Activated CD8-positive, alpha-beta memory T cell treated with anti-CD3 and anti-CD28 coated beads for 4 hours (primary cell): ENCODE measurements at regions not wholly inside any gene's neighbourhood (a gene's known extent, or its start where the extent isn't known, plus 50 kb on each side); places are given as distances from the start of the nearest gene placed in this dataset.

Experiments used
- DNase-seq, 2 donors: peaks; one replicate each; pipeline ENCODE4 v3.0.0-alpha.2; 2020; ENCODE audit warnings: low read depth in 2 of 2

DNA sequence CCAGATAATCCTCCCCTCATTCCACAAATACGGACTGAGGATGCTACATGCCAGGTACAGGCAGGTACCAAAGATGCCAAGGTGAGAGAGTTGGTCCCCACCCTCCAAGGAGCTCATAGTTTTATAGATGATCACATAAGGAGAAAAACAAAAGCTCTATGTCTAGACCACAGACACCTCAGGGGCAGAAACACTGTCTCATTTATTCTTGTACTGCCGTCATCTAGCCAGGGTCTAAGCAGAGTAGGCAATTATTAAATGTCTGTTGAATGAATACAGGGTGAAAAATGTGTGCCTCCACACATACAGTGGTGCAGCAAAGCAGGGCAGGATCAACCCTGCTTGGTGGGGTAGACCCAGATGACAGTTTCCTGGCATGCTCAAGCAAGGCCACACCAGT is 439.8 kb upstream of the JARID2 start:
- DNase-seq = no peak

- no peak for DNase-seq
These were observed 438.7 kb upstream of the JARID2 start for GRCh38 chr6:14807130-14807529.

DNA sequence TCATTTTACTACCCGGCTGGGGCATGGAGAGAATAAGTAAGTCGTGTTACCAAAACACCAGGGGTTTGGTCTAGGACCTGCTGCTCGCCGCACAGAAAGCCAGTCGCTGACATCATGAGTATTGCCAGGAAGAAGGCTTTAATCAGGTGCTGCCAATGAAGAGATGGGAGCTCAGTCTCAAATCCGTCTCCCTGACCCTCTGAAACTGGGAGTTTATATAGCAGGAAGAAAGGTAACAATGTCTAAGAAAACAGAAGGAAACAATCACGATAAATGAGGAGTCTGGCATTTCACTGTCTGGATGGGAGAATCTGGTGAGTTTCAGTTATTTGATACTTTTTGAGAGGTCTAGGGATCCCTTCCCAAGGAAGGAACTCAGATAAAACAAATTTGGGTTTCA is 437.9 kb upstream of the JARID2 start:
- DNase-seq = no peak

GRCh38 chr6:14810021-14810420 is 435.8 kb upstream of the JARID2 start:
- no peak for DNase-seq

DNA sequence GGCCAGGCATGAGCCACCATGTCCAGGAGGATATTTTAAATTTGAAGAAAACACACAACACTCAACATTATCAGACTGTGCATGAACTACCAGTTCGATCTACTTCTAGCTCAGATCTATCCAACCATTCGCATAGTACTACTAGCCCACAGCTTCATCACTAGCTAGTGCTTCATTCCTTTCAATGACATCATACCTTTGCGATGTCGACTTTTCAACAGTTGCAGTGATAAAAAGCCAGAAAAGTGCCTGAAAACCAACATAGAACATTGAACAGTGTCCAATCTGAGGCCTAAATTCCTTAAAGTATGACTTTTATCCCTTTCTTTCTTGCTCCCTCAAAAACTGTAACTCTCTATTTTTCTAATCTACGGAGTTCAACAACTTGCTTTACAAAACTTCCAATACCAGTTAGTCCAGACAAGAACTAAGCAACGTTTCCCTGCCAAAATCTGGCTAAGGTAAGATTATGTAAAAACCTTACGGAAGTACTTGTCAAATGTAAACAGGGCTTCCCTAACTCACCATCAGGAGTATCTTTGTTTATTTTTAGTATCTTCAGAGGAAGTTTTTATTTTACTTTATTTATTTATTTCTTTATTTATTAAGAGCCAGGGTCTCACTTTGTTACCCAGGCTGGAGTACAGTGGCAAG is 434.0 kb upstream of the JARID2 start:
- DNase-seq = no peak

- DNase-seq = no peak
These were observed 431.9 kb upstream of the JARID2 start for GRCh38 chr6:14814016-14814415.

GRCh38 chr6:14816116-14816859 is 429.6 kb upstream of the JARID2 start:
- DNase-seq = no peak

DNA sequence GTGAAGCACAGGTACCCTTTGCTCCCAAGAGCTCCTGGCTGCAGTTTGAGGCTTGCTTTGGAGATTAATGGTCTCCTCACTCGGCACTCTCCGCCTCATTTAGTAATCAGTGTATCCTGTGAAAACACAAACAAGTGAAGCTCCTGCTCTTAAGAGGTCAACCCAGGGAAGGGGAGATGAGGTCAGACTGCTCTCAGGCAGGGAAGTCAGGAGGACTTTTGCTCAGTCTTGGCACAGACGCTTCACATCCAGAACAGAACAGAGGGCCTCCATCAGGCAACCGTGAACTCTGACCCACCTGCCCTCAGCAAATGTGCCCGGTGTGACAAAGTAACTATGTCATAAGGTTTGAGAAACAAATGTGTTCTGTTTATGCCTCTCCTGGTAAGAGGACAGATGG is 428.8 kb upstream of the JARID2 start:
- DNase-seq = no peak

DNA sequence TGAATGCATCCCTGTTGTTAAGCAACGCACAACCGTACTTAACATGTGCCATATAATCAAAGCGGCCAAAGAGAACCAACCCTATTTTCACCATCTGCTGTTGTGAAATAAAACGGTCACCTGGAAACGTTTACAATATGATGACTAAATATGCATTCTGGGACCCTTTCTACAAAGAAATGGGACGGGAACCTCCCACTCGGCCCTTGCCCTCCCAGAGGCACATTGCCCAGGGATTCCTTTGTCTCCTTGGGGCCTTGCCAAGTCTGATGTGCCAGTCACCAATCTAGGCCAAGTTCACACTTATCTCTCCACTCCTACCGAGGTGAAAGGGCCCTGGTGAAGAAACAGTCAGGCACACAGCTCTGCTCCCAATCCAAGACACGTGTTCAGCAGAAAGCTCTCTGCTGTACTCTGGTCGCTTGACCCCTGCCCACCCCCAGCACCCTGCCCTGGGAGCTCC is 427.4 kb upstream of the JARID2 start:
- no peak for DNase-seq

DNA sequence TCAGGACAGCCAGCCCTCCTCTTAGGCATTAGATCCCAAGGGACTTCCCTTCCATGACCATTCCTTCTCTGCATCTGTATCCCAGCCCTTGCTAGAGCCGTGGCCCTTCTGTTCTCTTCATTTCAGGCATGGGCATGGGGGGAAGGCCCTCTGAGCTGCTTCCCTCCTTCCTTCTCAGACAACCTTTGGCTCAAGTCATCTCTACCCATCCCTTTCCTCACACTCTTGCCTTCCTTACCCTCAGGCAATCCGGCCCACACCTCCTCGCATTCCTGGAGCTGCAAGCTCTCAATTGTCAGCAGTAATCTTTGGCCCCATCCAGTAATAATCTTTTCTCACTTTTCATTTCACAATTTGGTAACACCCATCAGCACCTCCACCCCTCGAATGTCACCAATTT is 426.9 kb upstream of the JARID2 start:
- no peak for DNase-seq

DNA sequence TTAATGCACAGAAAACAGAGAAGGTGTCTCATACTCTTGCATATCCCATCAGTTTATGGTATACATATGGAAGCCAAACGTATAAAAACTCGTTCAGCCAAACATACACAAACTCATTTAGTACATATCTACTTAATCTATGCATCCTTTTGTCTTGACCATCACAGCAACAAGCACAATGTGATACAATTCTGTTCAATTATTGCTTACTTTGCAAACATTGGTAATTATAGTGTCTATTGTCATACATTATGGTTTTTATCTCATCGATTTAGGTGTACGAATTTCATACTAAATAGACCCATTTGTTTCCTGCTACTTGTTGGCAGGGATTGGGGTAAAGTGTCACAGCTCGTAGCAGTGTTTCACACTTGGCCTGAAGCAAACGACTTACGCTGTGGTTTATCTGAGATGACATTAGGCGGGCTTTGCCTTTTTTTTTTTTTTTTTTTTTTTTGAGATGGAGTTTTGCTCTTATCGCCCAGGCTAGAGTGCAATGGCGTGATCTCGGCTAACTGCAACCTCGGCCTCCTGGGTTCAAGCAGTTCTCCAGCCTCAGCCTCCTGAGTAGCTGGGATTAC is 425.9 kb upstream of the JARID2 start:
- no peak for DNase-seq

GRCh38 chr6:14822012-14822553 is 423.8 kb upstream of the JARID2 start:
- DNase-seq = no peak

DNA sequence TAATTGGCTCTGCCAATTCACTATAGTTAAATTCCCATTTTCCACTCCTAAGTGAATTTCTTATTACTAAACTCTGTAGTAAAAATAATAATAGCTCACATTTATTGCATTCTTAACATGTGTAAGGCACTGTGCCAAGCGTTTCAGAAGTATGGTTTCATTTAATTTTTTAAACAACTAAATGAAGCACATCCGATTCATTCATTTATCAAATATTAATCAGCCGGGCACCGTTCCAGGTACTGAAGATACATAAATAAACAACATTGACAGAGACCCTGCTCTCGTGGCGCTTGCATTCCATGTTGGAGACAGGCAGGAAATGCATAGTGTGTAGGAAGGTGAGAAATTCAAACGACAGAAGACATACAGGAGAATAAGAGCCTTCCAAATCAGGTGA is 423.2 kb upstream of the JARID2 start:
- DNase-seq = no peak

DNA sequence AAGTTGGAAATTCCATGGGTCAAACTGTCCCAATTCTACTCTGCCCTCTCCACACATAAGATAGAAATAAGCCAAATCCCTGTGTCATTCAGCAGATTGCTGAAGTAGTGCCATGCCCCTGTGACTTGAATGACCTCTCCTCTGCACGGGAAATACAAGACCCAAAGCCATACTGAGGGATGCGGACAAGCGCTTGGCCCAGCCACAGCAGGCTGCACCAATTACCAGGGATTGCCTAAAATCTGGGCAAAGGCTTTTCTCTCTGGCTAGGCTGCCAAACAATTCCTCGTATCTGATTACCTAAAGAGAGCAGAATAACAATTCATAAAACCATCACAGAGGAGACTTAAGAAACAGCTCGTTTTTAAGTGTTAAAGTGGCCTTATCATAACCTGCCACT is 421.8 kb upstream of the JARID2 start:
- DNase-seq = no peak

GRCh38 chr6:14824484-14825275 is 421.2 kb upstream of the JARID2 start:
- no peak for DNase-seq

GRCh38 chr6:14826456-14826855 is 419.4 kb upstream of the JARID2 start:
- no peak for DNase-seq

- DNase-seq = no peak
These were observed 418.5 kb upstream of the JARID2 start for GRCh38 chr6:14827354-14827753.

GRCh38 chr6:14828201-14828611 is 417.7 kb upstream of the JARID2 start:
- no peak for DNase-seq

DNA sequence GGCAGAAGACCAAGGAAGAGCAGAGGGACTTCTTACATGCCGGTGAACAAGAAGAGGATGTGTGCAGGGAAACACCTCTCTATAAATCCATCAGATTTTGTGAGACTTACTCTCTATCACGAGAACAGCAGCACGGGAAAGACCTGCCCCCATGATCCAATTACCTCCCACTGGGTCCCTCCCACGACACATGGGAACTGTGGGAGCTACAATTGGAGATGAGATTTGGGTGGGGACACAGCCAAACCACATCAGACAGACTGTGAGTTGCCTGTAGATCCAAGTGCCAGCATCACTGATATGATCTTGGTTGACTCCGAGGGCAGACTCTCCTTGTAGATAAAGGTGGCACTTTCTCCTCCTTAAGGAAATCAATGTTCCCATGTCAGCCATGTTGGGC is 414.8 kb upstream of the JARID2 start:
- DNase-seq = no peak

DNA sequence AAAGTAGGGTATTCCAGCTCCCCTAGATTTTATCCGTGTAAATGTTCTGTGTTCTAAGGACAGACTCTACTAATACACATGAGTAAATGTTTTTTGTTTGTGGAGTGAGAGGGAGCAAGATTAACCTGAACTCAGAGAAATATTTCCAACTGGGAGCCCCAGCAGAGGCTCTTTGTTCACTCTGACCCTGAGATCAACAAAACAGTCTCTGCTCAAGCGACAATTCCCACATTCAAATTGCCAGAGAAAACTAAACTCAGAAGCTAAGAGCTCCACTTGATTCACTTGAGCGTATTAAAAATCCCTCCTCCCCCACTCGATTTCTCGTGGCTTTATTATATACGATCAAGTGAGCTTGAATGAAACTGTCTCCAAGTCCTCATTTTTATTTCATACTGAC is 413.9 kb upstream of the JARID2 start:
- no peak for DNase-seq

GRCh38 chr6:14832427-14832826 is 413.4 kb upstream of the JARID2 start:
- DNase-seq = no peak
